NCI-H2107 treated with DMSO at 0.1 percent for 48 hours (cell line): ENCODE measurements at regions not wholly inside any gene's neighbourhood (a gene's known extent, or its start where the extent isn't known, plus 50 kb on each side); places are given as distances from the start of the nearest gene placed in this dataset.
"Not testable (repeated sequence)": the region's sequence is repeated elsewhere in the genome, so short reads cannot be mapped to it uniquely, and the experiment has no call there.

Experiments
- DNase-seq: peaks from one replicate; lab custom pipeline; 2025; ENCODE audit not compliant: unreplicated experiment; lab: John Stamatoyannopoulos, UW

DNA sequence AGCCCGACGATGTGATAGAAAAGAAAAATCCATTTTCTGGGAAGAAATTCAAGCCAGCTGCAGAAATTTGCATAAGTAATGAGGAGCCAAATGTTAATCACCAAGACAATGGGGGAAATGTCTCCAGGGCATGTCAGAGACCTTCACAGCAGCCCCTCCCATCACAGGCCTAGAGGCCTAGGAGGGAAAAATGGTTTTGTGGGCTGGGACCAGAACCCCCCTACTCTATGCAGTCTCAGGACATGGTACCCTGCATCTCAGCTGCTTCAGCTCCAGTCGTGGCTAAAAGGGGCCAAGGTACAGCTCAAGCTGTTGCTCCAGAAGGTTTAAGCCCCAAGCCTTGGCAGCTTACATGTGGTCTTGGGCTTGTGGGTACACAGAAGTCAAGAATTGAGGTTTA is 155.5 kb upstream of the FOXQ1 start:
- not testable (repeated sequence) for DNase-seq

DNA sequence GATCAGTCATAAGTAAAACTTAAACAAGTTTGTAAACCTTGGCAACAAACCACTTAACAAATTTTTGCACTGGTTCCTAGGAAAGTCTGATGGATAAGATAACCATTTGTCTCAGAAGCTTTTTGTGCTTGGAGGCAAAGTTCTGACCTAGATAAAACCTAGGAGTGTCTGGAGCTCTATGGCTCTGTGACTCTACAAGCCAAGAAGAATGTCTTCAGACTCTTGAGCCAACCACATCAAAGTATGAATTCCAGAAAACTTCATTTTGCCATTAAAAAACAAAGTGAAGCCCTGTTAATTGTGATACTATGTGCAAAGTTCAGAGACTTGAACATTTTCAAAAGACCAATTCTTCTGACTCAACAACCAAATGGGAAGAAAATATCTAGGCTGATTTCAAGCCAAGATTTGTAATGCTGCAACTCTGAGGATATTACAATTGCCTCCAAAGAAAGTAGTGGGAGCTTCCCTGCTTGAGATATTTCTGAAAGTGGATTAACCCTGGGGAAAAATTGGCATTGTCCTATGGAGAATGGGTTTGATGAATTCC is 158.1 kb upstream of the FOXQ1 start:
- no peak for DNase-seq

DNA sequence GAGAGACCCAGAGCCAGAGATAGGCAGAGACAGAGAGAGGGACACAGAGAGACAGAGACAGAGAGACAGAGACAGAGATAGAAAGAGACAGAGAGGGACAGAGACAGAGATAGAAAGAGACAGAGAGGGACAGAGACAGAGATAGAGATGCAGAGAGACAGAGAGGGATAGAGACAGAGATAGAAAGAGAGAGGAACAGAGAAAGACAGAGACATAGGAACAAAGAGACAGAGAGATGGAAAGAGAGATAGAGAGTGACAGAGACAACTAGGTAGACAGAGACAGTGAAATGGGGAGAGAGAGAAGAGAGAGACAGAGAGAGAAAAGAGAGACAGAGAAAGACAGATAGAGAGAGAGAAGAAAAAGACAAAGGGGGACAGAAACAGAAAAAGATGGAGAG is 165.4 kb upstream of the FOXQ1 start:
- no peak for DNase-seq

DNA sequence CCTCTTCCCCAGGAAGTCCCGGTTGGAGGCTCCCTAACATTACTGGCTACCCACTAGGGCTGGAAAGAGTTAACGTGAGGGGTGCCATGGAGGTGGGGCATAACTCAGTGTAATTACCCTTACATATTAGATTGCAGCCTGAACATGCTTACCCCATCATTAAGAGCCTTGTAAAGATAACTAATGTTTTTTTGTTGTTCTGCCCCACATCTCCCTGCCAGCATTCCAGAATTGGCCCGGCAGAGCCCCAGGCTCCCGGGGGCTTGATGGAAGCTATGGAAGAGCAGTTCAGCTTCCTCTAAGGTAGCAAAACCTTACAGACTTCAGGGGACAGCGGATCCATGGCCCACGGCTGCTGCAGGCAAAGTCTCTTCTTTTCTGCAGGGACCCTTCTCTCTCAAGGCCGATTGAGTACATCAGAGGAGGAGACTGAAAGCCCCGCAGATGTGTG is 166.1 kb upstream of the FOXQ1 start:
- no peak for DNase-seq

DNA sequence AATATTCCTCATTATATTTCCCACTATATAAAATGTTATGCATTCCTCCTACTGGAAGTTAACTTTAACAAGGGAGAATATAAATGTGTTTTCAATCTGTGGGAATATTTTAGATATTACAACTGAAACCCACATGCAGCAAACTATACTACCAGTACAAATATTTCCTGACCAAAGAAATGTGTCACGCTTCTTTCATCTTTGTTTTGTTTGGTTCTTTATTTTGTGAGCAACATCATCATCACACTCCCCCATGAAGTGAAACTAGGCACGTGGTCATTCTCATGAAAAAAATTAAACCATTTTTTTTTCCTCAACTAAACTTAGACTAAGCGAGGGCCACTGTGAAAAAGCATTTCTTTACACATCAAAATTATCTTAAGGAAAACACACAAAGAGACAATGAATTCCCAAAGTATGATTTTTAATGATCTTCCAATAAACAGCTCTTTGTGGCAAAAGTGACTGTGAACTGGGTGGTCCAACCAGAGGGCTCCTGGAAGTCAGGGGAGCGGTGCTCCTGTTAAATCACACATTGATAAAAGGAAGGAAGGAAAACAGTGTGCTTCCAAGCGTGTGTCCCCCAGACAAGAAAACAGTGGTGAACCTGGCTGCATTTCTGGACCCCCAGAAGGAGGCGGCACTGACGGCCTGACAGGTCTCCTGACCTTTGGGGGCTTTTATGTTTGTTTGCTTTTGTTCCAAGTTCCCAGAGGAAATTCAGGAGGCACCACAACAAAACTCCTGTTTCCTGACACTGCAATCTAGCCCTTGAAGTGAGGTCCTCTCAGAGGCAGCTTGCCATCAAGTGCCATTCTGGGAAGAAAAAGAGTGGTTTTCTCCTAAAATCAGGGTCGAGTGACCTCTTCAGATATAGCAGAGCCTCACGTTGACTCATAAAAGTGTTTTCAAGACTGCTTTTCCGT is 166.8 kb upstream of the FOXQ1 start:
- DNase-seq, result no peak

DNA sequence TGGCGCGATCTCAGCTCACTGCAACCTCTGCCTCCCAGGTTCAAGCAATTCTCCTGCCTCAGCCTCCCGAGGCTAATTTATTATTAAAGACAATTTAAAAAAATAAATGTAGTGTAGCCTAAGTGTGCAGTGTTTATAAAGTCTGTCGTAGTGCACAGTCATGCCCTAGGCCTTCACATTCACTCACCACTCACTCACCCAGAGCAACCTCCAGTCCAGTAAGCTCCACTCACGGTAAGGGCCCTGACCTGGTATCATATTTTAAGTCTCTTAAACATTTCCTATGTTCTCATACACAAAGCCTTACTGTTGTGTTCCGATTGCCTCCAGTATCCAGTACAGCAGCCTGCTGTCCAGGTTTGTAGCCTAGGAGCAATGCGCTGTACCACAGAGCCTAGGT is 168.2 kb upstream of the FOXQ1 start:
- no peak for DNase-seq

DNA sequence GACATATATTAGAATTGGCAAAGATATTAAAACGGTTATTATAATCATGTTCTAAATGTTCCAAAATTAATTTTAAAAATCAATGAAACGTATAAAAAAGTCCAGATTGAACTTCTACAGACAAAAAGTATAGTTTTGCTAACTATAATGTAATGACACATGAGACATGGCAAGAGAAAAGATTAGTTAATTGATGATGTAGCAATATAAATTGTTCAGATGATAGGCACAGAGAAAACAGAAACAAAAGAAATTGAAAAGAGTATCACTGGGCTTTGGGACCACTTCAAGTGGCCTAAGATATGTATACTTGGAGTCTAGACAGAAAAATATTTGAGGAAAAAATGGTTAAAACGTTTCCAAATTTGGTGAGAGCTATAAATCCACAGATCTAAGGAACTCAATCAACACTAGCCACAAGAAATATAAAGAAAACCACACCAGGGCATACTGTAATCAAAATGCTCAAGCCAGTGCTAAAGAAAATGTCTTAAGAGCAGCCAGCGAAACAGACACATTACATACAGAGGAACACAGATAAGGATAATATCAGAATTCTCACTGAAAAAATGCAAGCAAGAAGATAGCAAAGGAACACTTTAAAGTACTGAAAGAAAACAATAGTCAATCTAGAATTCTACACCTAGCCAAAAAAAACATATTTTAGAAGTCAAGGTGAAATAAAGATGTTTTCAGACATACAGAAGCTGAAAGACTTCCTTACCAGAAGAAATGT is 172.6 kb upstream of the FOXQ1 start:
- DNase-seq, result no peak

DNA sequence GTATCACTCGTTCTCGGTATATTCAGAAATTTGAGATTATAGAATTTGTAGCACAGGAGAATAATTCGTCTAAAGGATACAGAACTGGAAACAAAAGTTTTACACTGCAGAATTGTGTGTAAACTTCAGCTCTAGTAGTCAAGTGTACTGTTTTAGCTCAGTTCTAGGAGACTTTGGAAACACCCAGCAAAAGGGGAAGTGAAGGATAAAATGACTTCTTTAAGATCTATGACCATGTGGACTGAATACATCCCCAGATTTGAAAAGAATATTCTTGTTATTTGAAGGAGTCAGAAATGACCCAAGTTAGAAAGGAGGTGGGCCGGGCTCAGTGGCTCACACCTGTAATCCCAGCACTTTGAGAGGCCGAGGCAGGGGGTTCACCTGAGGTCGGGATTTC is 174.0 kb upstream of the FOXQ1 start:
- DNase-seq, result no peak

DNA sequence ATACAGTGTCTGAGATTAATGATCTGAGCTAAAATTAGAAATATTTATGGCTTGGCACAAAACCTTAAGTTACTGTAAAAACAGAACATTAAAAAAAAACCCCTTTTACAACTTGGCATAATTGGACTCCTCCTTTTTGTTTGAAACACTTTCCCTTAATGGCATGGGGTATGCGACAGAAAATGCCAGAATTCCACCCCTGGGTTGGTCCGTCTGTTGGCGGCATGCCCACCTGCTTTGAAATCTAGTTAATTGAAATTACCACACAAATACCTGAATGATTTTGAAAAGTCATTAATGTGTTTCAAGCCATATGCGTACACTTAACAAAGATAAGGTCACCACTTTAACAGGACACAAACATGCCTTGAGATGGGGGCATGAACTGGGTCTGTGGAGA is 175.1 kb upstream of the FOXQ1 start:
- no peak for DNase-seq

GRCh38 chr6:1136415-1136774 is 175.5 kb upstream of the FOXQ1 start:
- no peak for DNase-seq

DNA sequence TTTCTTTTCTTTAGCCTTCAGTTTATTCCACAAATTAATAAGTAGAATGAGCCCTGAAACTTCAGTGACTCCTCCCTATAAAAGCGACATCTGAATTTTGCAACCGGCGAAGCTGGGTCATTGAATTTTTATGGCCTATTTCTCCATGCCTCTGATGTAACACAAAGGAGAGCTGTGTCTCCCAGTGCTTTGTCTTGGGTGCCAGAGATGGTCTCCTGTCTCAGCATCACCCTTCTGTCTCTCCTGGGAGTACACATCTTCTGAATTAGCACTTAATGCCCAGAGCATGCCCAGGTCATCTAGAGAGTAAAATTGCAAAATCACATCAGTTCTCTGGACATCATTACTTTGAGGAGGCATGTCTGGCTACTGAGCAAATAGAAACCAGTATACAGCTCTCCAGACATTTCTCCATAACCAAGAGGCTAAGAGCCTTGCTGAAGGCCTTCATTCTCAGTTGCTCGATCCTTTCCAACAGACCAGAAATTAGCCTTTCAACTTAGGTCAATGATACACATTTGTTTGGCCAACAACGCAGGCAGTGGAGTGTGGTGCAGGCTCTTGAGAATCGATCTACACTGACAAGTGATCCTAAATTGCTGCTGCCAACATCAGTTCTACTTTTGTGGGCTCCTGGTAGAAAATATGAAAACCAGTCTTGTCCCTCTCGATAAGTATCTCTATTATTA is 176.0 kb upstream of the FOXQ1 start:
- DNase-seq, result no peak

DNA sequence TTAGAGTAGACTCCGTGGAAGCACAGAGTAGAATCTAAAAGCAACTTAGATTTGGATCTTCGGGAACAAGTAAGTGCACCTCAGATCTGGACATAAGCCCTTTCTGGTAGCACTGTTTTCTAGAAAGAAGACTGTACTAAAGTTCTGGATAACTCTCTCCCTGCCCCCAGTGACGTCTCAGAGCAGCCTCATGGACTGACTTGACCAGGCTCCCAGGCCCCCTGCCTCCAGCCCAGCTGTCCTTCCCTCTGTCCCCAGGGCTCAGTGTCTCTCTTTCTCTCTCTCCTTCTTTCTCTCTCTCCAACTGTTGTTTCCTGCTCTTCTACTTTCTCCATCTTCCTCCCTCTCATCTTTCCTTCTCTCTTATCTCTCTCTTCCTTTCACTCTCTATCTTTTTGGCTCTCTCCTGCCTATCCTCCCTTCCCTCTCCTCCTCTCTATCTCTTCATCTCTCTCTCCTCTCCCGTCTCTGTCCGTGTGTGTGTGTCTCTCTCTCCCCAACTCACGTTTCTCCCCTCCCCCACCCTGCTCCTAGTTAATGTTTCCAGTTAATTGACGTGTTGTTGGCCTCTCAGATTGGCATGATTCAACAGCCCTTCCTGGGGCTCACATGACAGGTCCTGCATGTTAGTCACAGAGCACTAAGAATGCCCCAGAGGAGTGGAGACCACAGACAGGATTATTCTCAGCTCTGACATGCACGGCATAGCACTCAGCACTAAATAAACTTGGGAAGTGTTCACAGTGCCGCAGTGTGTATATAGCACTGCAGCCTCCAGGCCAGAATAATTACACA is 180.4 kb upstream of the FOXQ1 start:
- DNase-seq, result no peak

- no peak for DNase-seq
Measured at GRCh38 chr6:1130709-1131108, 181.2 kb upstream of the FOXQ1 start.

- no peak for DNase-seq
Measured at GRCh38 chr6:1129131-1129530, 182.8 kb upstream of the FOXQ1 start.

GRCh38 chr6:1127597-1128288 is 184.2 kb upstream of the FOXQ1 start:
- DNase-seq, result no peak

DNA sequence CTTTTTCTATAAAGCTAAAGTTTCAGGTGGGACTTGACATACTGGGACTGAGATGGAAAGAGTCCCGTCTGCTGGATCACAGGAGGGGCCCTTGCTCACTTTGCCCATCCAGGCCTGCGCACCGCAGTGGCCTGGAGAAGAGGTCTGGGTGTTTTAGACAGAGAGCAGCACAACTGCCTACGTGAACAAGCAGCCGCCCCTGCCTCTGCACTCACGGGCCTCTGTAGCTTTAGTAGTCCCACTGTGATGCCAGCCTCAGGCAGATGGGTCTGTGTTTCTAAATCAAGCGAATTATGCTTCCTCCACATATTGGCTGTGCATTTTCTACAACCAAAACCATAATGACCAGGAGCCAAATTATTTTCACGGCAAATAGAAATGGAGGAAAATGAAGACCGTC is 184.8 kb upstream of the FOXQ1 start:
- no peak for DNase-seq

DNA sequence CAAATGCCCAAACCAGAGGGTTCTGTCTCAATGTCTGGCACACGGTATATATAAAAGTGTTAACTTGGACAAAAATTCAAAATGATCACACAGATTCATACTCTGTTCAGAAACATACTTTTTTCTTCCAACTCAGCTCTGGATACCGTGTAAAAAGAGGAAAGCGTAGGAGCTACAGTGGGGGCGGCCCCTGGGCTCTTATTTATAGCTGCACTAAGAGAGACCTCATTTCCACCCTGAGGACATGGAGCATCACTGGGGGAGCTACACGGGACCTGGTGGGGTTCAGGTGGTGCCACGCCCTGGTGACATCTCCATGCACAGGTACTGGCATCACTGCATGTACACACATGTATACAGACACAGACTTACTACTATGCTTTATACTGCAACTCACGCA is 185.9 kb upstream of the FOXQ1 start:
- DNase-seq, result no peak

DNA sequence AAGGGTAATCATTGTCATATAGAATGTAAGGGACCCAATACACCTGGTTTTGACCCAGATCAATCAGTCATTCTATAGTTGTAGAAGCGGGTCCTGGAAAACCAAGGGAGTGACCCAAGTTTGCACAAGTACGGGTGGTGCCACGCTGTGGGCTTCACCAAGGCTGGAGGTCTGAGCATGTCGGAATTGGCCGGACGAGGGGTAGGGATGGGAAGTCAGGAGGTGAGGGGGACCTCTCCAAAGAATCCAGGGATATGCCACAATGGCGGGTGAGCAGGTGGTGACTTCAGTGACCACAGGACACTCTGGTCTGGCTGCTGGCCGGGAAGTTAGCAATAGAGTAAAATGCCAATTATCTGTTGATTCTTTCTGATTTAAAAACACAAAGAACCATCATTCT is 186.6 kb upstream of the FOXQ1 start:
- DNase-seq, result no peak

GRCh38 chr6:1124885-1125284 is 187.0 kb upstream of the FOXQ1 start:
- DNase-seq, result no peak
